Adipocyte (in vitro differentiated cells): ENCODE measurements at regions not wholly inside any gene's neighbourhood (a gene's known extent, or its start where the extent isn't known, plus 50 kb on each side); places are given as distances from the start of the nearest gene placed in this dataset.
A peak's percentile ranks its signal among the peaks of the same experiment; 100 is the strongest.
"Not testable (repeated sequence)": the region's sequence is repeated elsewhere in the genome, so short reads cannot be mapped to it uniquely, and the experiment has no call there.

Experiments used
- DNase-seq: peaks from one replicate; pipeline ENCODE4 v3.0.0-alpha.2; 2015; ENCODE audit warnings: low read depth
- H3K27me3 ChIP-seq: replicated peaks from 2 replicates; pipeline ENCODE4 v1.7.0; 2013; ENCODE audit warnings: mild to moderate bottlenecking, low read length, moderate library complexity; ENCODE audit not compliant: control insufficient read depth, insufficient read depth
- H3K36me3 ChIP-seq: 2 replicates; pipeline ENCODE4 v1.7.0; 2013; ENCODE audit warnings: low read length, mild to moderate bottlenecking, moderate library complexity; ENCODE audit not compliant: control insufficient read depth, insufficient read depth, severe bottlenecking
- H3K4me1 ChIP-seq: 2 replicates; pipeline ENCODE4 v1.7.0; 2013; ENCODE audit warnings: mild to moderate bottlenecking, low read length, moderate library complexity; ENCODE audit not compliant: control insufficient read depth, insufficient read depth
- H3K4me3 ChIP-seq: 2 replicates; pipeline ENCODE4 v1.7.0; 2013; ENCODE audit warnings: mild to moderate bottlenecking, low read length, moderate library complexity
- H3K9ac ChIP-seq: 2 replicates; pipeline ENCODE4 v1.7.0; 2013; ENCODE audit warnings: mild to moderate bottlenecking, low read length, moderate library complexity
- H3K9me3 ChIP-seq: 2 replicates; pipeline ENCODE4 v1.7.0; 2013; ENCODE audit warnings: mild to moderate bottlenecking, low read length, moderate library complexity; ENCODE audit not compliant: control insufficient read depth

GRCh38 chr11:44361813-44362212, 51.9 kb upstream of the ALX4 start:
- H3K27me3 ChIP-seq = peaks cover 77% of the 10 kb centered on the region
- no peak overlapping the region for H3K9ac ChIP-seq
- no peaks in the 10 kb centered on the region for H3K36me3 ChIP-seq
- H3K4me3 ChIP-seq = peak overlapping the region; percentile 40
- H3K4me1 ChIP-seq = peaks cover 4% of the 10 kb centered on the region
- DNase-seq = peak; percentile 80
- H3K9me3 ChIP-seq = peaks cover 15% of the 10 kb centered on the region

DNA sequence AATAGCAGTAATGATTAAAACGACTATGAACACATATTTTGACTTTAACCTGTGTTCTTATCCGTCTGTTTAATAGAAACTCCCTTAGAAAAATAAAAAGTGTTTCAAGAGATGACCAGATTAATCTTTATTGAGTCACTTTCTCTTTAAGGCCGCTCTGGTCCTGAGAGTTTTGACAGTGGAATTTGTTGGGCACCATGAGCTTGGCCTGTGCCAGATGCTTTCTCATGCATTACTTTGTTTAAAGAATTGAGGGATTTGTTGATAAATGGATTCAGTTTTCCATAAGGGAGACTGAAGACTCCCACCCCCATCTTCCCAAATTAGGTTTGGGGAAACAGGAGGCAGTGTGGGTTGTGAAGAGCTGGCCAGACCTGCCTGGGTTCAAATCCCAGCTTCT, 53.2 kb upstream of the ALX4 start:
- Histone ChIP-seq H3K27me3 (peaks cover 74% of the 10 kb centered on the region), H3K9ac (no peak overlapping the region), H3K4me3 (no peak overlapping the region), H3K36me3 (no peaks in the 10 kb centered on the region), H3K9me3 (peaks cover 11% of the 10 kb centered on the region), H3K4me1 (peaks cover 4% of the 10 kb centered on the region)
- no peak for DNase-seq

DNA sequence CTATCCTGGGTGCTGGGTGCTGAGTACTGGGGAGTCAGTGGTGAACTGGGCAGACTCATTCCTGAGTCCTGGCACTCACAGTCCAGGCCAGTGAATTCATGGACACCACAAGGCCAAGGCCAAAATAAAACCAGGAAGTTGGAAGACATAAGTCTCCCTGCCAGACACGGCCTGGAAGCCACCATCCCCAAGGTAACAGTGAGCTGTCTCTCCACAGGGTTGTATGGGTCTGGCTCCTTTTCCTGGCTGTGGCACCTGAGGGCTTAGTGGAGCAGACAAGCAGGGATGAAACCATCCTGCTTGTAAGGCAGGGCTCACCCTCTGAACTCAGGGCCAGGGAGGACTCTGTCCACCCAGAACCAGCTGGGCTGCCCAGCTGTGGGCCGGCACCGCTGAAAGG, 54.7 kb upstream of the ALX4 start:
- Histone ChIP-seq H3K9ac (no peak overlapping the region), H3K4me1 (peaks cover 4% of the 10 kb centered on the region), H3K36me3 (no peaks in the 10 kb centered on the region), H3K27me3 (peaks cover 63% of the 10 kb centered on the region), H3K9me3 (peaks cover 11% of the 10 kb centered on the region), H3K4me3 (no peak overlapping the region)
- no peak for DNase-seq

- H3K27me3 ChIP-seq = peaks cover 61% of the 10 kb centered on the region
- no peaks in the 10 kb centered on the region for H3K36me3 ChIP-seq
- DNase-seq = no peak
- peaks cover 11% of the 10 kb centered on the region for H3K9me3 ChIP-seq
- peaks cover 4% of the 10 kb centered on the region for H3K4me1 ChIP-seq
- no peak overlapping the region for H3K4me3 ChIP-seq
- H3K9ac ChIP-seq = no peak overlapping the region
Observed at GRCh38 chr11:44365616-44366015, 55.7 kb upstream of the ALX4 start.

GRCh38 chr11:44366026-44366425, 56.1 kb upstream of the ALX4 start:
- no peak for DNase-seq

GRCh38 chr11:44366741-44367140, 56.8 kb upstream of the ALX4 start:
- Histone ChIP-seq H3K9me3 (peaks cover 11% of the 10 kb centered on the region), H3K4me3 (no peak overlapping the region), H3K36me3 (no peaks in the 10 kb centered on the region), H3K4me1 (peaks cover under 1% of the 10 kb centered on the region), H3K27me3 (peaks cover 53% of the 10 kb centered on the region), H3K9ac (no peak overlapping the region)
- no peak for DNase-seq

More at GRCh38 chr11:44366026-44366425, 56.1 kb upstream of the ALX4 start:
- peaks cover 4% of the 10 kb centered on the region for H3K4me1 ChIP-seq
- no peak overlapping the region for H3K4me3 ChIP-seq
- peaks cover 11% of the 10 kb centered on the region for H3K9me3 ChIP-seq
- H3K9ac ChIP-seq = no peak overlapping the region
- H3K36me3 ChIP-seq = no peaks in the 10 kb centered on the region
- peaks cover 59% of the 10 kb centered on the region for H3K27me3 ChIP-seq

DNA sequence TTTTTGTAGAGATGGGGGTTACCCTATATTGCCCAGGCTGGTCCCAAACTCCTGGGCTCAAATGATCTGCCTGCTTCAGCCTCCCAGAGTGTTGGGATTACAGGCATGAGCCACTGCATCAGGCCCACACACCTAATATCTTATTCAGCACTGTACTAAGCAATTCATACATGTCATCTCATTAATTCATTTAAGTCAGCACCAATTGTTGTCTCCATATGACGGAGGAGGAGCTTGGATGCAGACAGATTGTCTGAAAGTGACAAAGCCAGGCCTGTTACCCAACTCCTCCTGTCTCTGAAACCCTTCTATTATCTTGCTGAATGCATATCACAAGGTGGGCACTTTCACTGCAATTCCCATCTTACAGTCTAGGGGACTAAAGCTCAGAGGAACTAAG, 57.5 kb upstream of the ALX4 start:
- Histone ChIP-seq H3K27me3 (peaks cover 49% of the 10 kb centered on the region), H3K36me3 (no peaks in the 10 kb centered on the region), H3K9me3 (peaks cover 11% of the 10 kb centered on the region), H3K4me3 (no peak overlapping the region), H3K4me1 (no peaks in the 10 kb centered on the region), H3K9ac (no peak overlapping the region)
- no peak for DNase-seq

DNA sequence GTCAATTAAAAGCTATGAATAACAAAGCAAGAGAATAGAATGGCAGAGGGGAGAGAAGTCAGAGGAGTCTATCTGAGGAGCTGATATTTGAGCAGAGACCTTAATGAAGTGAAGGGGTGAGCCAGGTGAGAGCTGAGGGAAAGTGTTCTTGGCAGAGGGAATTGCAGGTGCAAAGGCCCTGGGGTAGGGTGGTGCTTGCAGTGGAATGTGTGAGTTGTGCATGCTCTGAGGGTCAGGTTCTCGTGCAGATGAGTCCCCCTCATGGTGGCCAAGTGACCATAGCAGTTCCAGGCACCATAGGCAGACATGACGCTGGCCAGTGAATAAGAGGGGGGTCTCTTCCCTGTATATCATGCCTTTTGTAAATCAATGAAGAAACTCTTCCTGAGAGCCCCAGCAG, 58.9 kb upstream of the ALX4 start:
- Histone ChIP-seq H3K36me3 (no peaks in the 10 kb centered on the region), H3K9me3 (peaks cover 2% of the 10 kb centered on the region), H3K4me3 (no peak overlapping the region), H3K9ac (no peak overlapping the region), H3K27me3 (peaks cover 42% of the 10 kb centered on the region), H3K4me1 (no peaks in the 10 kb centered on the region)
- no peak for DNase-seq

DNA sequence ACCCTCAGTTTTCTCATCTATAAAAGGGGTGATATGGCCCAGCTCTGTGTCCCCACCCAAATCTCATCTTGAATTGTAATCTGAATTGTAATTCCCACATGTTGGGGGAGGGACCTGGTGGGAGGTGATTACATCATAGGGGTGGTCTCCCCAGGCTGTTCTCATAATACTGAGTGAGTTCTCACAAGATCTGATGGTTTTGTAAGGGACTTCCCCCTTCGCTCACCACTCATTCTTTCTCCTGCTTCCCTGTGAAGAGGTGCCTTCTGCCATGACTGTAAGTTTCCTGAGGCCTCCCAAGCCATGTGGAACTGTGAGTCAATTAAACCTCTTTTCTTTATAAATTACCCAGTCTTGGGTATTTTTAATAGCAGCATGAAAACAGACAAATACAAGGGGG, 61.1 kb upstream of the ALX4 start:
- H3K4me3 ChIP-seq, H3K9me3 ChIP-seq, H3K9ac ChIP-seq, DNase-seq, H3K36me3 ChIP-seq, H3K4me1 ChIP-seq: not testable (repeated sequence)
- peaks cover 47% of the 10 kb centered on the region for H3K27me3 ChIP-seq

DNA sequence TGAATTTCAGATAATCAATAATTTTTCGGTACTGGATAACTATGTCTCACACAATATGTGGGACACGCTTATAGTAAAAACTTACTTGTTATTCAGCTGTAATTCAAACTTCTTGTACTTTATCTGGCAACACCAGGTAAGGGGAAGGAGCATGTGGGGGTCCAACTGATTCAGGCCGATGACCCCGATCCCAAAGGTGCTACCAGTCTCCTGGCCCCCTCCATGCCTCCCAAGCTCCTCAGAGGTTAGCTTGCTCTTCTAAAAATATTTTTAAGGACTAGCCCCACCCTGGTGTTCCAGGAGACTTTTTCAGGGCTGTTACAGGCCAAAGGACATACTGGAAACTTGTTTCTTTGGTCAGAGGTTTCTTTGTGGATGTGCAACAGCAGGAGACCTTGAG, 61.8 kb upstream of the ALX4 start:
- Histone ChIP-seq H3K36me3 (no peaks in the 10 kb centered on the region), H3K9me3 (no peaks in the 10 kb centered on the region), H3K27me3 (peaks cover 43% of the 10 kb centered on the region), H3K4me1 (no peaks in the 10 kb centered on the region), H3K4me3 (no peak overlapping the region), H3K9ac (no peak overlapping the region)
- no peak for DNase-seq

GRCh38 chr11:44372989-44373388, 63.0 kb upstream of the ALX4 start:
- Histone ChIP-seq H3K4me1 (no peaks in the 10 kb centered on the region), H3K27me3 (peaks cover 41% of the 10 kb centered on the region), H3K9ac (no peak overlapping the region), H3K36me3 (no peaks in the 10 kb centered on the region), H3K9me3 (peaks cover 8% of the 10 kb centered on the region), H3K4me3 (no peak overlapping the region)
- no peak for DNase-seq

DNA sequence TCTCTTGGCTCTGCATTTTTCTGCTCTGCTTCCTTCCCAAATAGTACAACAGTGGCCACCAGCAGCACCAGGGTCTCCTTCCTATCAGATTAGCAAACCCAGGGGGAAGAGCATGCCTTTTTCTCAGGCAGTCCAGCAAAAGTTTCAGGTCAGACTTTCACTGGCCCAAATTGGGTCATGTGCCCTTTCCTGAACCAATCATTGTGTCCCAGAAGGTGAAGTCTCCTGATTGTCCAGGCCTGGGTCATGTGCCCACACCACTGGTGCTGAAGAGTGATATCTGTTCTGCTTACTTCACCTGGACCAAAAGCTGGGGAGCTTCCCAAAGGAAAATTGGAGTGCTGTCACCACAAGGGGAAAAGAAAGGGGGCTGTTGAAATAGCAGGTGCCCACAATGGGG, 64.1 kb upstream of the ALX4 start:
- Histone ChIP-seq H3K27me3 (peaks cover 43% of the 10 kb centered on the region), H3K4me1 (no peaks in the 10 kb centered on the region), H3K36me3 (no peaks in the 10 kb centered on the region), H3K4me3 (no peak overlapping the region), H3K9ac (no peak overlapping the region), H3K9me3 (peaks cover 8% of the 10 kb centered on the region)
- no peak for DNase-seq
